ENCODE measurements at regions not wholly inside any gene's neighbourhood (a gene's known extent, or its start where the extent isn't known, plus 50 kb on each side); places are given as distances from the start of the nearest gene placed in this dataset.

DNA sequence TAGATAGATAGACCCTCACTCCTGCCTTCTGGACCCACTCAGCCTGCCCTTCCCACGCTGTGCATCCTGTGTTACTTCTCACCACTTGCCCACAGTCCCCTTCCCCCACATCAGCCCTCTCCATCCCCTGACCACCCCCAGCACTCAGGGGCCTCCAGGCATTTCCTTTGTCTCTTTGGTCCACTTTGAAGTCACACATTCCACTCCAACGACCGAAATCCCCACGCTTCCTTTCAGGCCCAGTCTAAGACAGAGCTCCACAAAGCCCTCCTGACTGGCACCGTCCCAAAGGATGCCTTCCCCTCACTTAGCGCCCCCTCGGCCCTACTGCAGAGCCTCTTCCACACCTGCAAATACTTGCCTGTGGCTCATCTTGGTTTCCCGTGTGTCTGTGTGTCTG is 83.8 kb downstream of the FOXF2 start:
- TF ChIP-seq CTCF (IDR thresholded peaks at IDR 0.05), result no peak
- TF ChIP-seq POLR2A (IDR thresholded peaks at IDR 0.05), result no peak
